NCI-H2107 treated with DMSO at 0.1 percent for 48 hours (cell line): ENCODE measurements at regions not wholly inside any gene's neighbourhood (a gene's known extent, or its start where the extent isn't known, plus 50 kb on each side); places are given as distances from the start of the nearest gene placed in this dataset.

ENCODE experiments used
- DNase-seq: peaks from one replicate; lab custom pipeline; 2025; ENCODE audit not compliant: unreplicated experiment; lab: John Stamatoyannopoulos, UW

DNA sequence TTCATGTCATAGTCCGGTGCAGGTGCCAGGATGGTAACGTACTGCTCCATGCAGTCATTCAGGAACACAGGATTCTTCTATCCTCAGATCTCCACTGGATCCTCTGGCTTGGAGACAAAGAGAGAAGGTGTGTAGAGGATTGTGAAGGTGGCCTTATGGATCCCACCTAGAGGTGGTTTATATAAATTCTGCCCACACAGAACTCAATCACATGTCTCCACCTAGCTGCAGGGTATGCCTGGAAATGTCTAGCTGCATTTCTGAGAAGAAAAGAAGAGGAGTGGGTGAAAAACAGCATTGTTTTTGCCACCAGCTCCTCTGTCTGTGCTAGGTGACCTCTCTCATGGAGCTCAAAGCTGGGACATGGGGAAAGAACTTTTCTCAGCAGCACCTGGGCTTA, 478.7 kb downstream of the PDCD6IP start:
- DNase-seq, result no peak

- no peak for DNase-seq
Measured at GRCh38 chr3:34279901-34280300, 481.5 kb downstream of the PDCD6IP start.

DNA sequence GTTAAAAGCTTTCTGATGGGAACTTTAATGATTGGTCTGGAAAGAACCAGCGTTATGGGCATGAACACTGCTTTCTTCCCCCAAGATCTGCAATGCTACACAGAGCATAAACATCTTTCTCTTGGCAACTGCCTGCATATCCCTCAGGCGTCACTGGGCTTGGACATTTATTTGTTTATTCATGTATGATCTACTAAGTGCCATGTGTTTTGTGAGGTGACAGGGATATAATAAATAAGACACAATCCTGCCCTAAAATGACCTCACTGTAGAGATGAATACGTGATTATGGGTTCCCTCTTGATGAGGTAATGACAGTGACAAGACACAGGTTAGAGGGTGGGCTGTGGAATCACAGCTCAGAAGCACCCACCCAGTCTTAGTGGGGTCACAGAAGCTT, 485.3 kb downstream of the PDCD6IP start:
- no peak for DNase-seq

- DNase-seq, result peak; percentile 32
Measured at GRCh38 chr3:34284959-34285826, 486.8 kb downstream of the PDCD6IP start.

- no peak for DNase-seq
Measured at GRCh38 chr3:34285827-34286188, 487.4 kb downstream of the PDCD6IP start.

- no peak for DNase-seq
Measured at GRCh38 chr3:34292605-34293300, 494.3 kb downstream of the PDCD6IP start.

- no peak for DNase-seq
Measured at GRCh38 chr3:34294240-34294639, 495.8 kb downstream of the PDCD6IP start.

DNA sequence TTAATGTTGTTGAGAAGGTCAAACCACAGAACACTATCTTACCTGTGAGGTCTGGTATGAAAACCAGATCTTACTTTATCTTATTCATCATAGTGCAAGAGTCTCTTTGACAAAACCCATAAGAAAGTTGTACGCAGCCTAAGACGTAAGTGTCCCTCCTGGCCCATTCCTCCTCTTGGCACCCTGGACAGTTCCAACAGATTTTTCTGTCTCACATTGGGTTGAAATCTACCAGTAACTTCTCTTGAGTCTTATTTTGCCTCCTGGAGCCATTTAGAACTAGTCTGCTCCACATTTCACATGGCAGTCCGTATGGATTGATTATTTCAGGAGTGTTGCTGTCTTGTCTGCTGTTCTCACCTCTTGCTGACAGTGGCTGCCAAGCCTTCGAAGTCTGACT, 498.4 kb downstream of the PDCD6IP start:
- no peak for DNase-seq

DNA sequence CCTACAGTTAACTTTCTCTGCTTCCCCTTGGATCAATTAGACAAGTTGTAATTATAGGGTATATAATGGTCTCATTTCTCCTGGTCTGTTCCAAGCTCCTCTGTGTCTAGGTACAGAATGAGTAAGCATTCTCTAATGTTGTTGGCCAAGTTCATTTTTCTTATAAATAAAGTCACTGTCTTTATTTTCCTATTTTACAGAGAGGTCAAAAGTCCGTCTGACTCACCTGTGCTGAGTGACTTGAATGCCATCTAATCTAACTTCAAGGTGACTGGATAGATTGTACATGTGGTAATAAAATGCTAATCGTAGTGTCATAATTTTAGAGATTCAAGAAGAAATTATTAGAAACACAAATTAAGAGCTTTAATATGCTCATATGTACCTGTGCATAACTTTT, 500.2 kb downstream of the PDCD6IP start:
- DNase-seq, result no peak

DNA sequence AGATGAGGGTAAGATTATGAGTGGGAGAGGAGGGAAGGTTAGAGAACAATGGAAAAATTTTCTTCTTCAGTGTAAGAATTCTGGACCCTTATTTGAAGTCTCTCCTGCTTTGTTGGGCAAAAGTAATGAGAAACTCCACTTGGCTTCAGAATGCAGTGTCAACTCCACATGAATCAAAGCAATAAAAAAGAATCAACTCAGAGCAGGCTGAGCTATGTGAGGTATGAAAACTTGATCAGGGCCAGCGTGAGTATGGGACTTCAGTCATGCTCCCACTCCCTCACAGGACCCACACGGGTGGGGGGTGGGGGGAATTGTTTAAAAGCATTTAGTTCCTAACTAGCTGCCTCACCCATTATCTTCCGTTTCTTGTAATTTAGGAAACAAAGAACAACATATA, 502.2 kb downstream of the PDCD6IP start:
- DNase-seq, result no peak

- DNase-seq, result no peak
Measured at GRCh38 chr3:34301313-34301712, 502.9 kb downstream of the PDCD6IP start.

DNA sequence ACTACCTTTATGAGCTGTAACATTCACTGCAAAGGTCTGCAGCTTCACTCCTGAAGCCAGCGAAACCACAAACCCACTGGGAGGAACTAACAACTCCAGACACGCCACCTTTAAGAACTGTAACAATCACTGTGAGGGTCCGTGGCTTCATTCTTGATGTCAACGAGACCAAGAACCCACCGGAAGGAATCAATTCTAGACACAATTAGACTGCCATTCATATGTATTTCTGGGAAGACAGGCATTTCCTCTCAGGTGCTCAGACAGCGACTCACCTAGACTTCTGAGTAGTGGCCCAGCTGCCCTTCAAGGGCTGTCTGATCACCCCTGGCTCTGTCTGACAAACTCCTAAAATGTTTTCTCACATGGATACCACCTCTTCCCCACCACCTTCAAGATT, 506.8 kb downstream of the PDCD6IP start:
- no peak for DNase-seq

DNA sequence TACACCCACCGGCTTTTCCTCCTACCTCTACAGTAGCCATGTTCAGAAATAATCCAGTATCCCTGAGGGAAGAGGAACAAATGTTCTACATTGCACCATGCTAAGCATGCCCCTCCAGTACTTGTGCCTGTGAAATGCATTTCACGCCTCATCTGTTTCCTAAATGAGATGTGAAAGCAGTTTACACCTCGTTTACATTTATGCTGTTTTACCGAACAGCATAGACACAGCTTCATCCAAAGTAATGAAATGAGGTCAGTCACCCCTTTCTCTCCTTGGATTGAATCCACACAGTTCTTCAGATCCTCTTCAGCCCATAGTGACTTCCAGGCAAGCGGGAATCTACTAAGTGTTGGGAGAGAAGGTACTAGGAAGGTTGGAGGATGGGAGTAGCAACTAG, 514.3 kb downstream of the PDCD6IP start:
- peak; percentile 67 for DNase-seq

DNA sequence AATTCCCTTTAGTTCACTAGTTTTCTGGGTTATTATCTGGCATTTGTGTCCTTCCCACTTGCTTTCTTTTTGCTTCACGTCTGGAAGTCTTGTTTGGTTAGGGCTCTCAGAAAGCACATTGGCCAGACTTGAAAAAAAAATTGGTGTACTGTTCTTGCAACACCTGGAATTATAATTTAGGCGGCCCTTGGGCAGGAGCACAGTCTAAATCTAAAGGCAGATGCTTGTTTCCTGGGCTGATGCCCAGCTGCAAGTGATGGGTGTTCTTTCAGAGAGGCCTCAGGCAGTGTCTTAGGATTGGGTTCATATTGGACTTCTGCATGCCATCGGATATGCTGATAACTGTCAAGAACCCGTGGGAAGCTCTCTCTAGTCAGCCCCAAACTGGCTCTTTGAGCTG, 521.5 kb downstream of the PDCD6IP start:
- DNase-seq, result no peak

GRCh38 chr3:34323517-34323916, 525.1 kb downstream of the PDCD6IP start:
- no peak for DNase-seq

DNA sequence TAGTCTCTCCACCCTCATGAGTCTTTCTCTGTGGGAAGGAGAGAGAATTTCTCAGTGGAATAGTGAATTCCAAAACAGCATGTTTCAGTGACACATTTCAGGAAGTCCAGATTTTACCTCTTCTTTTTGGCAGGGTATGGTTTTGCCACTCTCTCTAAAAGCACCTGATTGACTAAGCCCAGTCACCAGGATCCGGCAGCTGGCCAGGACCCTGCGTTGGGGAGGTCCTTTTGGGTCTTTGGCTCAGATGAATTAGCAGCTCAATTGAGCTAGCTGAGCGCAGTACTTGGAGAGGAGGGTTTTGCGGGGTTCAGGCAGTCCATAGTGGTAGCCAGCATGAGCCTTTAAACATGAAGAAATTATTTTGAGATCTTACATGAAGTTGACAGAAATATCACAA, 548.2 kb downstream of the PDCD6IP start:
- DNase-seq, result no peak

DNA sequence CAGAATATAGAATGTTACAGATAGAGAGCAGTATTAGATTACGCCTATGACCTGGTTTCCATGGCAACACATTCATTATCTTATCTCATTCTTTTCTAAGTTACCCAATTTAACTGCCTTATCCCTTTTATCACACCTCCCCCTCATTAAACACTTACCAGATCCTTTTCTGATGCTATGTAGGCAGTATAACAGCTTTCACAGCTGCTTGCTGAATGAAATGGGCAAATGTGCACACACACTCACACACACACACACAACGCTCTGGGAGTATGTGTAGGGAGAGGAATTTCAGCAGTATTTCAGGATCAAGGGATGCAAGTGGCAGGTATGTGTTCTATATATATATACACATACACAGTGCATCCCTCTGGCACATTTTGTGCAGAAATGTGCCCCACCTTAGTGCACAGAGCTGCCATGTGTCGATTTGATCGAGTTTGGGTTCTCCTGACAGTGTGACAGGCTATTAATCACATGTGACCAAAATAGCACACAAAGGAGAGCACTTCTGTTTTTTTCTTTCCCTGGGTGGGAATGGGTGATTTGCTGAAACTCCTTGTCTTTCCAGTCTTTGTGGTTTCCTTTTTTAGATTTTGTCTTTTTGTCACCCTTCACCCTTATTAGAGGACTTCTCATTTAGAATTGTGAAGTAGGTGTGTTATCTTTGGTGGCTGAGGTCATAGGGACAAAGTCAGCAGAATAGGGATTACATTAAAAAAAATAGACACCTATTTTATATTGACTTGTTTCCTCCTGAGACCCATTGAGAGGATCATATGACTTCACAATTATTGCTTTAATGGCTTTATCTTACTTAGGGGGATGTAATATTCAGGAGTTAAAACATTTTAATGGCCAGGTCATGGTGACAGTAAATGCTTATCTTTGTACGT, 553.7 kb downstream of the PDCD6IP start:
- no peak for DNase-seq

DNA sequence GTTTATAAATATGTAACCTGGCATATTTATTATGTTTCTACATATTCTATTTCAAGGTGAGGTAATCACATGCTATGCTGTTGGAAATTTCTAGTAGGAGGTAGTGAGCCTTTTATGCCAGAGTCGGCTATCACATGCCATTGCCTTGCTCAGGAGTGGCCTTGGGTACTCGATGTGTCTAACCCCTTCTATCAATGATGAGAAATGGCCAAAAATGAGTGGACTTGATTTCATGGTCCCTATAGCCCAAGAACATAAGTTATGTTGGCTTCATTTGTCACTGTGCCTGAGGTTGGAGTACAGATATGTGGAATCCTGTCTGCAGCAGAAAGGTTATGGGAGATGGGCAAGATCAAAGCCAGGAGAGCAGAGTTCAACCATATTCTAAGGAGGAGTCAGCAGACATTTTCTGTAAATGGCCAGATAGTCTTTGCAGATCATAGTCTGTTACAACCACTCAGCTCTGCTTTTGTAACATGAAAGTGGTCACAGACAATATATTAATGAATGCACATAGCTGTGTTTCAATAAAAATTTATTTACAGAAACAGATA, 554.4 kb downstream of the PDCD6IP start:
- no peak for DNase-seq

GRCh38 chr3:34357461-34357860, 559.0 kb downstream of the PDCD6IP start:
- DNase-seq, result no peak

DNA sequence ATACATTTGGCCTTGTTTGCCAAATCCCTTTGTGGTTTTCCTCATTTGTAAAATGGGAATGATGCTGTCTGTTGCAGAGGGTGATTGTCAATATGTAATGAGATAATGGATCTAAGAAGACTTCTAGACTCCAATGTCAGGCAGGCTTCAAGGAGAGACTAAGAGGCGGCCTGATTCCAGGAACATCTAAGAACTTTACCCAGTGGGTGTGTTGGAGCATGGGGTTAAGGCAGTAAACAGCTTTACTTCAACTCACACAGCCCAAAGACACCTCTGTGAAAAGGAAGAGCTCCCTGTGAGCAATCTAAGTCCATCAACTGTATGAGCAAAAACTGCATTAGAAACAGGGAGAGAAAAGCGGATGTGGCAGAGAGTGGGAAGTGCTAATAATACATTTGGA, 560.6 kb downstream of the PDCD6IP start:
- no peak for DNase-seq

DNA sequence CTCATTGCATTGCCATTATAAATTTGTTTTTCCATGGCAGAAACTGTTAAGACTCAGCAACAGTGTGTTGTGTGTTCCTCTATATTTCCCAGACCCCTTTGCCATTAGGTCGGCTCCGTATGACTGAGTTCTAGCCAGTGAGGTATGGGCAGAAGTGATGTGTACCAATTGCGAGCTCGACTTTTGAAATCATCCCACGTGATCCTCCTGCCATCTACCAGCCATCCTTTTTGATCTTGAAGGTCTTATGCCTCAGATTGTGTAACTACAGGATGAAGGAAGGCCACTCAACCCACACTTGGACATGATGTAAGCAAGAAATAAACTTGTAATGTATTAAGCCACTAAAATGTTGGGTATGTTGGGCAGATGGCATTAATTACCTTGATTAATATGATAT, 562.3 kb downstream of the PDCD6IP start:
- DNase-seq, result no peak
